ENCODE measurements at regions not wholly inside any gene's neighbourhood (a gene's known extent, or its start where the extent isn't known, plus 50 kb on each side); places are given as distances from the start of the nearest gene placed in this dataset.

- no peak overlapping the region for H3K4me3 Mint-ChIP-seq
- Histone ChIP-seq H3K27ac (ENCODE audit: low read depth, low read length) (no peak overlapping the region), H3K27me3 (ENCODE audit: insufficient read depth, low read length, poor library complexity, severe bottlenecking) (no peaks in the 10 kb centered on the region), H3K36me3 (ENCODE audit: insufficient read depth, low read length) (no peaks in the 10 kb centered on the region), H3K9me3 (ENCODE audit: low read length) (no peaks in the 10 kb centered on the region), H3K4me3 (ENCODE audit: low read length) (no peak overlapping the region), H3K4me1 (ENCODE audit: insufficient read depth, low read length) (no peaks in the 10 kb centered on the region)
- H3K27me3 Mint-ChIP-seq, result peaks cover 6 to 10% of the 10 kb centered on the region in 2 donors
- no peak for DNase-seq
- H3K27ac Mint-ChIP-seq, result no peak overlapping the region
- ChIA-PET CTCF (no interaction called here), POLR2A (no interaction called here)
- peaks cover 4 to 6% (median 5%) of the 10 kb centered on the region in 3 donors for H3K4me1 Mint-ChIP-seq
- no peaks in the 10 kb centered on the region for H3K9me3 Mint-ChIP-seq
- no peaks in the 10 kb centered on the region for H3K36me3 Mint-ChIP-seq
Observed at GRCh38 chr4:159433337-159433736, 330.5 kb downstream of the RAPGEF2 start.

- Histone ChIP-seq H3K36me3 (ENCODE audit: insufficient read depth, low read length) (no peaks in the 10 kb centered on the region), H3K27me3 (ENCODE audit: insufficient read depth, low read length, poor library complexity, severe bottlenecking) (no peaks in the 10 kb centered on the region), H3K27ac (ENCODE audit: low read depth, low read length) (no peak overlapping the region), H3K4me1 (ENCODE audit: insufficient read depth, low read length) (no peaks in the 10 kb centered on the region), H3K4me3 (ENCODE audit: low read length) (no peak overlapping the region), H3K9me3 (ENCODE audit: low read length) (no peaks in the 10 kb centered on the region)
- H3K9me3 Mint-ChIP-seq, result no peaks in the 10 kb centered on the region
- POLR2A ChIA-PET, result no interaction called here
- H3K27me3 Mint-ChIP-seq, result peaks cover 6 to 10% of the 10 kb centered on the region in 2 donors
- no peak overlapping the region for H3K4me3 Mint-ChIP-seq
- H3K4me1 Mint-ChIP-seq, result peaks cover 4 to 6% (median 5%) of the 10 kb centered on the region in 3 donors
- DNase-seq, result no peak
- no peaks in the 10 kb centered on the region for H3K36me3 Mint-ChIP-seq
- H3K27ac Mint-ChIP-seq, result no peak overlapping the region
- CTCF ChIA-PET, result no interaction called here
Observed at GRCh38 chr4:159434114-159434870, 331.4 kb downstream of the RAPGEF2 start.

- no peak overlapping the region for H3K4me3 ChIP-seq (ENCODE audit: low read length)
- H3K4me3 Mint-ChIP-seq, result no peak overlapping the region
- H3K9me3 ChIP-seq (ENCODE audit: low read length), result no peaks in the 10 kb centered on the region
- CTCF ChIA-PET, result no interaction called here
- POLR2A ChIA-PET, result no interaction called here
- H3K36me3 ChIP-seq (ENCODE audit: insufficient read depth, low read length), result no peaks in the 10 kb centered on the region
- H3K9me3 Mint-ChIP-seq, result no peaks in the 10 kb centered on the region
- no peak for DNase-seq
- peaks cover 4 to 6% (median 5%) of the 10 kb centered on the region in 3 donors for H3K4me1 Mint-ChIP-seq
- H3K27me3 Mint-ChIP-seq, result peaks cover 9 to 10% of the 10 kb centered on the region in 2 donors
- no peaks in the 10 kb centered on the region for H3K36me3 Mint-ChIP-seq
- no peaks in the 10 kb centered on the region for H3K4me1 ChIP-seq (ENCODE audit: insufficient read depth, low read length)
- H3K27me3 ChIP-seq (ENCODE audit: insufficient read depth, low read length, poor library complexity, severe bottlenecking), result no peaks in the 10 kb centered on the region
- no peak overlapping the region for H3K27ac Mint-ChIP-seq
- no peak overlapping the region for H3K27ac ChIP-seq (ENCODE audit: low read depth, low read length)
Observed at GRCh38 chr4:159434871-159435241, 332.0 kb downstream of the RAPGEF2 start.

GRCh38 chr4:159435561-159436023 lies 332.7 kb downstream of the RAPGEF2 start:
- POLR2A ChIA-PET, result no interaction called here
- Mint-ChIP-seq H3K27me3 (peaks cover 10% of the 10 kb centered on the region in 2 donors), H3K27ac (no peak overlapping the region), H3K9me3 (no peaks in the 10 kb centered on the region), H3K36me3 (no peaks in the 10 kb centered on the region), H3K4me3 (no peak overlapping the region), H3K4me1 (peaks cover 4 to 6% (median 5%) of the 10 kb centered on the region in 3 donors)
- no peaks in the 10 kb centered on the region for H3K36me3 ChIP-seq (ENCODE audit: insufficient read depth, low read length)
- H3K4me1 ChIP-seq (ENCODE audit: insufficient read depth, low read length), result no peaks in the 10 kb centered on the region
- H3K9me3 ChIP-seq (ENCODE audit: low read length), result no peaks in the 10 kb centered on the region
- no peak for DNase-seq
- no peak overlapping the region for H3K27ac ChIP-seq (ENCODE audit: low read depth, low read length)
- H3K4me3 ChIP-seq (ENCODE audit: low read length), result no peak overlapping the region
- CTCF ChIA-PET, result no interaction called here
- no peaks in the 10 kb centered on the region for H3K27me3 ChIP-seq (ENCODE audit: insufficient read depth, low read length, poor library complexity, severe bottlenecking)

GRCh38 chr4:159443975-159444374 lies 341.1 kb downstream of the RAPGEF2 start:
- H3K4me1 ChIP-seq (ENCODE audit: insufficient read depth, low read length), result no peaks in the 10 kb centered on the region
- CTCF ChIA-PET, result no interaction called here
- no peak overlapping the region for H3K27ac Mint-ChIP-seq
- H3K36me3 ChIP-seq (ENCODE audit: insufficient read depth, low read length), result no peaks in the 10 kb centered on the region
- no peak overlapping the region for H3K4me3 ChIP-seq (ENCODE audit: low read length)
- POLR2A ChIA-PET, result no interaction called here
- H3K27me3 ChIP-seq (ENCODE audit: insufficient read depth, low read length, poor library complexity, severe bottlenecking), result no peaks in the 10 kb centered on the region
- no peak for DNase-seq
- no peak overlapping the region for H3K4me3 Mint-ChIP-seq
- H3K4me1 Mint-ChIP-seq, result no peaks in the 10 kb centered on the region
- peaks cover 7 to 19% of the 10 kb centered on the region in 2 donors for H3K27me3 Mint-ChIP-seq
- H3K9me3 Mint-ChIP-seq, result no peaks in the 10 kb centered on the region
- no peaks in the 10 kb centered on the region for H3K9me3 ChIP-seq (ENCODE audit: low read length)
- H3K36me3 Mint-ChIP-seq, result no peaks in the 10 kb centered on the region
- H3K27ac ChIP-seq (ENCODE audit: low read depth, low read length), result no peak overlapping the region

- Histone ChIP-seq H3K4me1 (ENCODE audit: insufficient read depth, low read length) (no peaks in the 10 kb centered on the region), H3K27ac (ENCODE audit: low read depth, low read length) (no peak overlapping the region), H3K27me3 (ENCODE audit: insufficient read depth, low read length, poor library complexity, severe bottlenecking) (no peaks in the 10 kb centered on the region), H3K4me3 (ENCODE audit: low read length) (no peak overlapping the region), H3K9me3 (ENCODE audit: low read length) (no peaks in the 10 kb centered on the region), H3K36me3 (ENCODE audit: insufficient read depth, low read length) (no peaks in the 10 kb centered on the region)
- ChIA-PET CTCF (no interaction called here), POLR2A (no interaction called here)
- Mint-ChIP-seq H3K4me1 (no peaks in the 10 kb centered on the region), H3K4me3 (no peak overlapping the region), H3K9me3 (no peaks in the 10 kb centered on the region), H3K36me3 (no peaks in the 10 kb centered on the region), H3K27me3 (peaks cover 7 to 18% of the 10 kb centered on the region in 2 donors), H3K27ac (no peak overlapping the region)
- no peak for DNase-seq
Observed at GRCh38 chr4:159444678-159445077, 341.8 kb downstream of the RAPGEF2 start.

DNA sequence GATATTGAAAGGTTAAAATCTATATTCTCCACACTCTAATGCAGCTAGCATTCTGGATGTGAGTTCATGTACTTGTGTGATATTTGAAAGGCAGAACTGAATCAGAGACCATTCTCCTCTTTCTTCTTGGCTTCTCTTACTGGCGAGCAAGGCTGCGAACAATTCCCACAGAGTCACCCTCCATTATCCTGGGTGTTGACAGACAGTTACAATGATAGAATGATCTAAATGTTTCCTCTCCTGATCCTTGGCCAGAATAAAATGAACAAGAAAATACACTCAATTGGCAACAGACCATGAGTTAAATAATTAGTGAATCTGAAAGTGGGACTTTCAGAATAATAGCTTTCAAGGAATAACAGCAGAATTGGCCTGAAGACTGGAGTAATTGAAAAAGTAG lies 342.8 kb downstream of the RAPGEF2 start:
- Mint-ChIP-seq H3K9me3 (no peaks in the 10 kb centered on the region), H3K4me1 (no peaks in the 10 kb centered on the region), H3K27me3 (peaks cover 7 to 15% of the 10 kb centered on the region in 2 donors), H3K4me3 (no peak overlapping the region), H3K27ac (no peak overlapping the region), H3K36me3 (no peaks in the 10 kb centered on the region)
- ChIA-PET POLR2A (no interaction called here), CTCF (no interaction called here)
- Histone ChIP-seq H3K27me3 (ENCODE audit: insufficient read depth, low read length, poor library complexity, severe bottlenecking) (no peaks in the 10 kb centered on the region), H3K4me3 (ENCODE audit: low read length) (no peak overlapping the region), H3K9me3 (ENCODE audit: low read length) (no peaks in the 10 kb centered on the region), H3K27ac (ENCODE audit: low read depth, low read length) (no peak overlapping the region), H3K36me3 (ENCODE audit: insufficient read depth, low read length) (no peaks in the 10 kb centered on the region), H3K4me1 (ENCODE audit: insufficient read depth, low read length) (no peaks in the 10 kb centered on the region)
- DNase-seq, result no peak

DNA sequence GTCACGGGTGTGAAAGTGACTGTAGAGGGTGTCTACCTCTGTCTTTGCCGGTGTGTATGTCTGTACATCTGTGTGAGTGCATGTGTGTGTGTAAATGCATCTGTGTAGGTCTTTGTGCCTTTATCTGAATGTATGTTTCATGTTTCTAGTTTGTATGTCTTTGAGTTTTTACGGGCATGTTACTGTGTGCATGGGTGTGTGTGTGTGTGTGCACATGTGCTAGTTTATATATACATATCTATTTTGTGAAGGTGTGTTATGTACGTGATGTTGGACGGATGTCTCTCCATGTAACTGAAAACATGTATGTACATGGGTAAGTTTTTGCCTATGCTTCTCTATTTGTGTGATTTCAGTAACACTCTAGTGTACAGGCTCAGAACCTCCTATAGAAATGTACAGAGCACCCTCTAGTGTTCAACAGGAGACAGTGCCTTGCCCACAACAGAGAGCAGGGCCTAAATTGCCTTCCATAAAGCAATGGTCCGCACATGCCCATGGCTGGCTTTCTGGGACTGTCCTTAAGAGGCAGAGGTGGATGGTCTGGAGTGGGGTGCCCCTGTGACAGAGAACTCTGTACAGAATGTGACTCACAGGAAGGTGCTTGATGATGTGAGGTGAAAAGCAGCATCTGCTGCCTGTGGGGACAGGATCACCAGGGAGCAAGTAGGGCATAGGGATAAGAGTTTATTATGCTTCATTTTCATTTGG lies 343.5 kb downstream of the RAPGEF2 start:
- H3K27me3 ChIP-seq (ENCODE audit: insufficient read depth, low read length, poor library complexity, severe bottlenecking), result no peaks in the 10 kb centered on the region
- no peaks in the 10 kb centered on the region for H3K9me3 ChIP-seq (ENCODE audit: low read length)
- no peak overlapping the region for H3K4me3 ChIP-seq (ENCODE audit: low read length)
- Mint-ChIP-seq H3K9me3 (no peaks in the 10 kb centered on the region), H3K27ac (no peak overlapping the region), H3K36me3 (no peaks in the 10 kb centered on the region), H3K4me3 (no peak overlapping the region), H3K27me3 (peaks cover 7 to 15% of the 10 kb centered on the region in 2 donors), H3K4me1 (no peaks in the 10 kb centered on the region)
- DNase-seq, result no peak
- no peaks in the 10 kb centered on the region for H3K36me3 ChIP-seq (ENCODE audit: insufficient read depth, low read length)
- no peak overlapping the region for H3K27ac ChIP-seq (ENCODE audit: low read depth, low read length)
- POLR2A ChIA-PET, result no interaction called here
- H3K4me1 ChIP-seq (ENCODE audit: insufficient read depth, low read length), result no peaks in the 10 kb centered on the region
- CTCF ChIA-PET, result no interaction called here
